LNCaP clone FGC (cell line): ENCODE measurements at regions not wholly inside any gene's neighbourhood (a gene's known extent, or its start where the extent isn't known, plus 50 kb on each side); places are given as distances from the start of the nearest gene placed in this dataset.

ENCODE experiments used
- DNase-seq: peaks from one replicate; pipeline ENCODE4 v3.0.0-alpha.2; 2011; ENCODE audit warnings: low read depth
- H3K4me3 ChIP-seq: 2 replicates; pipeline ENCODE4 v1.5.1; 2011; ENCODE audit warnings: mild to moderate bottlenecking, low read depth, low read length, control low read depth
- CTCF ChIP-seq: IDR thresholded peaks from 2 replicates; pipeline ENCODE4 v1.5.1; 2012; ENCODE audit warnings: mild to moderate bottlenecking; ENCODE audit not compliant: control insufficient read depth, insufficient read depth; ENCODE audit errors: extremely low read depth

DNA sequence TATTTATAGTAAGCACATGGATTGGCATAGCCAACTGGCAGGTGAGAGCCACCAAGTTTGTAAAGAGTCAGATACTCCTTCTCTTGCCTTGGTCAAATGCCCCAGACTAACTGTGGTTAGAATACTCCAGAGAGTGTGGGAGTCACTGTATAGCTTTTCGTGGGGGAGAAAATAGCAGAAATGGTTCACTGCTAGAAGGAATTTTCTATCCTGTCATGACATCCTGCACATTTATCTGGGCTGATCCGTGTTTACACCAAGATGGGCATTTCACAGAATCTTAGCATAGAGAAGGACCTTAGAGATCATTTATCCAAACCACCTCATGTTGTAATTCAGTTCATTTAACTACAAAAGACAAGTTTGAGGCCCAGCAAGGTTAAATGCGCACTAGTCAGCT, 460.8 kb downstream of the ENC1 start:
- no peak overlapping the region for H3K4me3 ChIP-seq
- no peak for TF ChIP-seq CTCF
- DNase-seq = no peak

DNA sequence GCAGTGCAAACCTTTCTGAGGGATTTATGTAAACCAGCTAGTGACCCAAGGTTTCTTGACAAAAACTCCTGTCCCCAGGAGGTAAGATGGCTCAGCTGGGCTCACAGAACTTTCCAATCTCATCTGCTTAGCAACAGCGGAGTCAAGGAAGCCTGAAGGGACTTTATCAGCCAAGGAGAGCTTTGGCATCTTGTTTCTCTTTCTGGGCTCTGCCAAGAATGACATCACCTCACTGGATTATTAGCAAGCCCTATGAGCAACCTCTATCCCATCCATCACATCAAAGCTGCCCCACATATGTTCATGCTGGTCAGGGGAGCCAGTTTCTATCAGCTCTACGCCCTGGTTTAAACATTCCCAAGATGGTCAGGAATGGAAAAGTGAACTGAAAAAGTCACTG, 461.3 kb downstream of the ENC1 start:
- no peak overlapping the region for H3K4me3 ChIP-seq
- DNase-seq = peak; percentile 35
- no peak for TF ChIP-seq CTCF

DNA sequence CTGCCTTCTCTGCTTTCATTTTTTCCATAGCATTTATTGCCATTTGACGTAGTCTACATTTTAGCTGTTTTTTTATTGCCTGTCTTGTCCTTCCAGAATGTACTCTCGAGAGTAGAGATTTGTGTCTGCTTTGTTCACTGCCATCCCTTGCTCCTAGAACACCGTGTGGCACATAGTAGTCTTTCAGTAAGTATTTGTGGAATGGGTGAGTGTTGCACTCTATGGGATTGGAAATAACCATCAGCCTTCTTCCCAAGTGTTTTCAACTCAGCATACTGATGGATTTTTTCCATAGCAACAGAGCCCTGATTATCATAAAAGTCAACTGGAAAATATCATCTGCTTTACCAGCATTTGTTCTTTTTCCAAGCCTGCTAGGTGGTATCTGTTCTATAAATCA, 462.6 kb downstream of the ENC1 start:
- DNase-seq = no peak
- no peak overlapping the region for H3K4me3 ChIP-seq
- TF ChIP-seq CTCF = no peak

- no peak for DNase-seq
- H3K4me3 ChIP-seq = no peak overlapping the region
- no peak for TF ChIP-seq CTCF
Measured at GRCh38 chr5:74174366-74174765, 466.2 kb downstream of the ENC1 start.

- DNase-seq = no peak
- no peak for TF ChIP-seq CTCF
- H3K4me3 ChIP-seq = no peak overlapping the region
Measured at GRCh38 chr5:74173665-74174064, 466.9 kb downstream of the ENC1 start.

DNA sequence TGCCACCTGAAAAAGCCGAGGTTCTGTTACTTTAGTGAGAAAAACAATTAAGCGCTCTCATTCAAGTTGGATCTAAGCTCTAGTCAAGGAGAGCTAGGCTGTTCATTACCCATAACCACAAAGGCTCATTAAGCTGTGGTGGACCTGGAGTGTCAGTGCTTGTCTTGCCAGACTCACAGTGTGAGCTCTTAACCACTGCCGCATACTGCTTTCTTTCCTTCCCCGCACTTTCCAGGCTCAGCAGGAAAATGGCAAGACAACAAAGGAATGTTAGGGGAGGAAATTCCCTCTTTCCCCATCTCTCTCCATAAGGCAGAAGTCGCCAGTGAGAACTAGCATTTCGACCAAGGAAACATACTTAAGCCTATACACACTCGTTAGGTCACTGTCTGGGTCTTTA, 467.3 kb downstream of the ENC1 start:
- H3K4me3 ChIP-seq = no peak overlapping the region
- DNase-seq = no peak
- no peak for TF ChIP-seq CTCF

- TF ChIP-seq CTCF = no peak
- no peak overlapping the region for H3K4me3 ChIP-seq
- DNase-seq = no peak
Measured at GRCh38 chr5:74169701-74170100, 470.8 kb downstream of the ENC1 start.
